CD4-positive, alpha-beta memory T cell (primary cell): ENCODE measurements at regions not wholly inside any gene's neighbourhood (a gene's known extent, or its start where the extent isn't known, plus 50 kb on each side); places are given as distances from the start of the nearest gene placed in this dataset.

Source experiments
- CTCF ChIA-PET: fragments of 350-600 bp; sonication (Branson Sonifier 250); formaldehyde crosslinking; loops from one replicate; lab custom pipeline; 2021; ENCODE audit warnings: inconsistent platforms; ENCODE audit not compliant: partially characterized antibody; lab: Charles Lee
- POLR2A ChIA-PET: fragments of 350-600 bp; sonication (Branson Sonifier 250); formaldehyde crosslinking; loops from one replicate; lab custom pipeline; 2021; ENCODE audit not compliant: partially characterized antibody; lab: Charles Lee
- DNase-seq, 5 donors: peaks; one replicate each; pipeline versions ENCODE4 v3.0.0 to v3.0.0-alpha.2; 2020 to 2022; ENCODE audit warnings: mixed read lengths in 1 of 5
- H3K27ac ChIP-seq: one replicate; pipeline ENCODE4 v1.7.0; 2013; ENCODE audit warnings: low read depth, low read length
- H3K27me3 ChIP-seq: 2 replicates; pipeline ENCODE4 v1.7.0; 2013; ENCODE audit warnings: mild to moderate bottlenecking, low read length, moderate library complexity; ENCODE audit not compliant: insufficient read depth
- H3K36me3 ChIP-seq: 2 replicates; pipeline ENCODE4 v1.7.0; 2013; ENCODE audit warnings: mild to moderate bottlenecking, low read length, moderate library complexity; ENCODE audit not compliant: insufficient read depth
- H3K4me1 ChIP-seq: 2 replicates; pipeline ENCODE4 v1.7.0; 2013; ENCODE audit warnings: mild to moderate bottlenecking, low read length, moderate library complexity; ENCODE audit not compliant: insufficient read depth
- H3K4me3 ChIP-seq, 2 donors: one replicate each; pipeline ENCODE4 v1.7.0; 2013; ENCODE audit warnings: low read length in 2 of 2, mild to moderate bottlenecking in 1 of 2
- H3K9me3 ChIP-seq, 2 donors: one replicate each; pipeline ENCODE4 v1.7.0; 2013; ENCODE audit warnings: low read length in 2 of 2, control low read depth in 1 of 2; ENCODE audit not compliant: control insufficient read depth in 1 of 2
- H3K27ac Mint-ChIP-seq, 7 donors: one replicate each; pipeline ENCODE4 v1.8.0; 2020 to 2021; ENCODE audit warnings: mixed read lengths in 7 of 7, mild to moderate bottlenecking in 6 of 7, inconsistent platforms in 3 of 7, moderate library complexity in 3 of 7
- H3K27me3 Mint-ChIP-seq, 2 donors: one replicate each; pipeline ENCODE4 v1.8.0; 2020 to 2021; ENCODE audit warnings: mixed read lengths in 2 of 2
- H3K36me3 Mint-ChIP-seq, 2 donors: one replicate each; pipeline ENCODE4 v1.8.0; 2020 to 2021; ENCODE audit warnings: mixed read lengths in 2 of 2, inconsistent platforms in 1 of 2, mild to moderate bottlenecking in 1 of 2
- H3K4me1 Mint-ChIP-seq, 4 donors: one replicate each; pipeline ENCODE4 v1.8.0; 2020 to 2021; ENCODE audit warnings: mixed read lengths in 4 of 4, mild to moderate bottlenecking in 1 of 4
- H3K4me3 Mint-ChIP-seq, 8 donors: one replicate each; pipeline ENCODE4 v1.8.0; 2020 to 2021; ENCODE audit warnings: mixed read lengths in 8 of 8, mild to moderate bottlenecking in 7 of 8, moderate library complexity in 6 of 8, inconsistent platforms in 3 of 8
- H3K9me3 Mint-ChIP-seq, 8 donors: one replicate each; pipeline ENCODE4 v1.8.0; 2020 to 2021; ENCODE audit warnings: mixed read lengths in 8 of 8, mild to moderate bottlenecking in 5 of 8, inconsistent platforms in 3 of 8, moderate library complexity in 1 of 8
- intact Hi-C: fragments of 100-400 bp; cut with micrococcal nuclease; formaldehyde crosslinking; loops from one replicate; pipeline ENCODE4 v1.15.1; 2023

GRCh38 chr2:175815537-175815936, 186.5 kb downstream of the LNPK start:
- POLR2A ChIA-PET: no interaction called here
- no peak overlapping the region for H3K4me3 Mint-ChIP-seq
- intact Hi-C loops: no loop called here
- DNase-seq: no peak
- CTCF ChIA-PET: no interaction called here
- Histone ChIP-seq H3K27ac (no peak overlapping the region), H3K4me3 (no peak overlapping the region), H3K9me3 (no peaks in the 10 kb centered on the region), H3K4me1 (no peaks in the 10 kb centered on the region), H3K27me3 (no peaks in the 10 kb centered on the region), H3K36me3 (no peaks in the 10 kb centered on the region)
- H3K27ac Mint-ChIP-seq: no peak overlapping the region
- H3K27me3 Mint-ChIP-seq: peaks cover 0 to 3% of the 10 kb centered on the region in 2 donors
- no peaks in the 10 kb centered on the region for H3K36me3 Mint-ChIP-seq
- no peaks in the 10 kb centered on the region for H3K4me1 Mint-ChIP-seq
- peaks cover 0 to 10% (median 4%) of the 10 kb centered on the region in 8 donors for H3K9me3 Mint-ChIP-seq

- Histone ChIP-seq H3K4me3 (no peak overlapping the region), H3K4me1 (no peaks in the 10 kb centered on the region), H3K27me3 (no peaks in the 10 kb centered on the region), H3K36me3 (no peaks in the 10 kb centered on the region), H3K27ac (no peak overlapping the region), H3K9me3 (no peaks in the 10 kb centered on the region)
- Mint-ChIP-seq H3K27me3 (peaks cover 0 to 5% of the 10 kb centered on the region in 2 donors), H3K9me3 (peaks cover 0 to 10% (median 3%) of the 10 kb centered on the region in 8 donors), H3K27ac (no peak overlapping the region), H3K36me3 (no peaks in the 10 kb centered on the region), H3K4me1 (no peaks in the 10 kb centered on the region), H3K4me3 (no peak overlapping the region)
- ChIA-PET CTCF (no interaction called here), POLR2A (no interaction called here)
- DNase-seq: no peak
- intact Hi-C loops: no loop called here
Measured at GRCh38 chr2:175811971-175812370, 190.1 kb downstream of the LNPK start.

GRCh38 chr2:175808858-175809257, 193.2 kb downstream of the LNPK start:
- Mint-ChIP-seq H3K27me3 (peaks cover 0 to 7% of the 10 kb centered on the region in 2 donors), H3K9me3 (peaks cover 0 to 2% (median 0%) of the 10 kb centered on the region in 8 donors), H3K36me3 (no peaks in the 10 kb centered on the region), H3K27ac (peak overlapping the region in 1 of 7 donors; percentile 7), H3K4me3 (no peak overlapping the region), H3K4me1 (no peaks in the 10 kb centered on the region)
- POLR2A ChIA-PET: no interaction called here
- no peaks in the 10 kb centered on the region for H3K36me3 ChIP-seq
- no peaks in the 10 kb centered on the region for H3K4me1 ChIP-seq
- H3K27ac ChIP-seq: no peak overlapping the region
- no peaks in the 10 kb centered on the region for H3K27me3 ChIP-seq
- H3K9me3 ChIP-seq: no peaks in the 10 kb centered on the region
- intact Hi-C loops: no loop called here
- no peak overlapping the region for H3K4me3 ChIP-seq
- CTCF ChIA-PET: no interaction called here
- no peak for DNase-seq

GRCh38 chr2:175808078-175808477, 194.0 kb downstream of the LNPK start:
- POLR2A ChIA-PET: no interaction called here
- intact Hi-C loops: no loop called here

GRCh38 chr2:175807031-175807873, 194.8 kb downstream of the LNPK start:
- H3K27me3 Mint-ChIP-seq: peaks cover 0 to 7% of the 10 kb centered on the region in 2 donors
- Histone ChIP-seq H3K27ac (no peak overlapping the region), H3K4me3 (no peak overlapping the region), H3K36me3 (no peaks in the 10 kb centered on the region), H3K27me3 (no peaks in the 10 kb centered on the region), H3K4me1 (no peaks in the 10 kb centered on the region), H3K9me3 (no peaks in the 10 kb centered on the region)
- ChIA-PET POLR2A (no interaction called here), CTCF (no interaction called here)
- H3K36me3 Mint-ChIP-seq: no peaks in the 10 kb centered on the region
- intact Hi-C loops: no loop called here
- no peaks in the 10 kb centered on the region for H3K4me1 Mint-ChIP-seq
- H3K9me3 Mint-ChIP-seq: peaks cover 0 to 2% (median 0%) of the 10 kb centered on the region in 8 donors
- H3K27ac Mint-ChIP-seq: no peak overlapping the region
- H3K4me3 Mint-ChIP-seq: no peak overlapping the region
- DNase-seq: no peak

More at GRCh38 chr2:175808078-175808477, 194.0 kb downstream of the LNPK start:
- Histone ChIP-seq H3K27me3 (no peaks in the 10 kb centered on the region), H3K4me3 (no peak overlapping the region), H3K36me3 (no peaks in the 10 kb centered on the region), H3K4me1 (no peaks in the 10 kb centered on the region), H3K27ac (no peak overlapping the region), H3K9me3 (no peaks in the 10 kb centered on the region)
- peaks cover 0 to 2% (median 0%) of the 10 kb centered on the region in 8 donors for H3K9me3 Mint-ChIP-seq
- no peaks in the 10 kb centered on the region for H3K36me3 Mint-ChIP-seq
- no peaks in the 10 kb centered on the region for H3K4me1 Mint-ChIP-seq
- H3K27ac Mint-ChIP-seq: no peak overlapping the region
- H3K4me3 Mint-ChIP-seq: no peak overlapping the region
- DNase-seq: no peak
- peaks cover 0 to 7% of the 10 kb centered on the region in 2 donors for H3K27me3 Mint-ChIP-seq
- CTCF ChIA-PET: no interaction called here

GRCh38 chr2:175806570-175806969, 195.5 kb downstream of the LNPK start:
- Histone ChIP-seq H3K27me3 (no peaks in the 10 kb centered on the region), H3K27ac (no peak overlapping the region), H3K36me3 (no peaks in the 10 kb centered on the region), H3K4me3 (no peak overlapping the region), H3K4me1 (no peaks in the 10 kb centered on the region), H3K9me3 (no peaks in the 10 kb centered on the region)
- peaks cover 2 to 7% of the 10 kb centered on the region in 2 donors for H3K27me3 Mint-ChIP-seq
- H3K4me3 Mint-ChIP-seq: no peak overlapping the region
- POLR2A ChIA-PET: no interaction called here
- DNase-seq: no peak
- CTCF ChIA-PET: no interaction called here
- intact Hi-C loops: no loop called here
- H3K36me3 Mint-ChIP-seq: no peaks in the 10 kb centered on the region
- peaks cover 0 to 2% (median 0%) of the 10 kb centered on the region in 8 donors for H3K9me3 Mint-ChIP-seq
- H3K4me1 Mint-ChIP-seq: no peaks in the 10 kb centered on the region
- no peak overlapping the region for H3K27ac Mint-ChIP-seq

- DNase-seq: no peak
- no peaks in the 10 kb centered on the region for H3K4me1 ChIP-seq
- peaks cover 2 to 6% of the 10 kb centered on the region in 2 donors for H3K27me3 Mint-ChIP-seq
- ChIA-PET CTCF (no interaction called here), POLR2A (no interaction called here)
- no peaks in the 10 kb centered on the region for H3K9me3 ChIP-seq
- no peak overlapping the region for H3K4me3 ChIP-seq
- H3K36me3 Mint-ChIP-seq: no peaks in the 10 kb centered on the region
- H3K36me3 ChIP-seq: no peaks in the 10 kb centered on the region
- no peak overlapping the region for H3K27ac ChIP-seq
- H3K9me3 Mint-ChIP-seq: peaks cover 0 to 2% (median 0%) of the 10 kb centered on the region in 8 donors
- H3K4me1 Mint-ChIP-seq: no peaks in the 10 kb centered on the region
- H3K27me3 ChIP-seq: no peaks in the 10 kb centered on the region
- no peak overlapping the region for H3K27ac Mint-ChIP-seq
- H3K4me3 Mint-ChIP-seq: no peak overlapping the region
- intact Hi-C loops: no loop called here
Measured at GRCh38 chr2:175806125-175806490, 196.0 kb downstream of the LNPK start.
